Endodermal cell (in vitro differentiated cells): ENCODE measurements at regions not wholly inside any gene's neighbourhood (a gene's known extent, or its start where the extent isn't known, plus 50 kb on each side); places are given as distances from the start of the nearest gene placed in this dataset.

Experiments
- DNase-seq: peaks from one replicate; pipeline ENCODE4 v3.0.0-alpha.2; 2017
- H3K27ac ChIP-seq: 2 replicates; pipeline ENCODE4 v1.5.1; 2013; ENCODE audit warnings: mild to moderate bottlenecking, low read depth, low read length, moderate library complexity
- H3K27me3 ChIP-seq: 2 replicates; pipeline ENCODE4 v1.6.1; 2013; ENCODE audit warnings: mild to moderate bottlenecking, low read length, moderate library complexity; ENCODE audit not compliant: insufficient read depth, control insufficient read depth, poor library complexity, severe bottlenecking
- H3K36me3 ChIP-seq: 2 replicates; pipeline ENCODE4 v1.7.0; 2013; ENCODE audit warnings: mild to moderate bottlenecking, low read length, moderate library complexity; ENCODE audit not compliant: control insufficient read depth, insufficient read depth
- H3K4me1 ChIP-seq: one replicate; pipeline ENCODE4 v1.7.0; 2013; ENCODE audit warnings: low read length; ENCODE audit not compliant: control insufficient read depth, insufficient read depth
- H3K4me3 ChIP-seq: 2 replicates; pipeline ENCODE4 v1.5.1; 2013; ENCODE audit warnings: mild to moderate bottlenecking, low read length, moderate library complexity
- H3K9ac ChIP-seq: 2 replicates; pipeline ENCODE4 v1.6.1; 2013; ENCODE audit warnings: mild to moderate bottlenecking, low read length, moderate library complexity; ENCODE audit not compliant: poor library complexity, severe bottlenecking; ENCODE audit errors: extremely low read depth
- H3K9me3 ChIP-seq: 2 replicates; pipeline ENCODE4 v1.6.1; 2013; ENCODE audit warnings: mild to moderate bottlenecking, low read length, moderate library complexity; ENCODE audit not compliant: control insufficient read depth
- H3K27ac Mint-ChIP-seq: 2 replicates; pipeline ENCODE4 v1.8.0; 2020; ENCODE audit warnings: mixed read lengths
- H3K27me3 Mint-ChIP-seq: 2 replicates; pipeline ENCODE4 v1.8.0; 2021; ENCODE audit warnings: mild to moderate bottlenecking, mixed read lengths; ENCODE audit not compliant: insufficient read depth
- H3K36me3 Mint-ChIP-seq: 2 replicates; pipeline ENCODE4 v1.8.0; 2020; ENCODE audit warnings: low read depth, mixed read lengths
- H3K4me1 Mint-ChIP-seq: 2 replicates; pipeline ENCODE4 v1.8.0; 2020; ENCODE audit warnings: mixed read lengths
- H3K4me3 Mint-ChIP-seq: 2 replicates; pipeline ENCODE4 v1.8.0; 2020; ENCODE audit warnings: mild to moderate bottlenecking, moderate library complexity, mixed read lengths
- H3K9me3 Mint-ChIP-seq: 2 replicates; pipeline ENCODE4 v1.8.0; 2020; ENCODE audit warnings: mild to moderate bottlenecking, mixed read lengths
- CTCF ChIP-seq: fragments of 200-600 bp; sonication (generic); conservative IDR thresholded peaks from 2 replicates; pipeline ENCODE4 v1.5.0; 2021; ENCODE audit warnings: antibody characterized with exemption, mild to moderate bottlenecking
- WGBS, 2 experiments: methylation state at CpG; one replicate each; pipeline versions ENCODE4 v1.1.5 to v1.1.7; 2013; ENCODE audit warnings: missing lambda C conversion rate in 2 of 2, mixed read lengths in 1 of 2; ENCODE audit not compliant: insufficient coverage in 1 of 2, insufficient read length in 1 of 2; 5-methylcytosine and 5-hydroxymethylcytosine counted together

GRCh38 chr2:224111576-224111975 is 72.5 kb upstream of the SERPINE2 start:
- Mint-ChIP-seq H3K9me3 (peaks cover 23% of the 10 kb centered on the region), H3K27me3 (peaks cover 2% of the 10 kb centered on the region), H3K27ac (no peak overlapping the region), H3K4me1 (peaks cover 12% of the 10 kb centered on the region), H3K36me3 (no peaks in the 10 kb centered on the region), H3K4me3 (no peak overlapping the region)
- WGBS, 2 experiments, result 87 to 100% methylated on average over 1 to 2 of the region's 2 CpGs
- Histone ChIP-seq H3K9ac (no peak overlapping the region), H3K36me3 (no peaks in the 10 kb centered on the region), H3K27me3 (no peaks in the 10 kb centered on the region), H3K27ac (no peak overlapping the region), H3K9me3 (peaks cover 10% of the 10 kb centered on the region), H3K4me1 (no peaks in the 10 kb centered on the region), H3K4me3 (no peak overlapping the region)
- TF ChIP-seq CTCF, result no peak
- DNase-seq, result no peak

- no peak for DNase-seq
- no peaks in the 10 kb centered on the region for H3K36me3 Mint-ChIP-seq
Measured at GRCh38 chr2:224110811-224111210, 71.7 kb upstream of the SERPINE2 start.

GRCh38 chr2:224109751-224110150 is 70.7 kb upstream of the SERPINE2 start:
- Mint-ChIP-seq H3K36me3 (no peaks in the 10 kb centered on the region), H3K4me1 (peaks cover 12% of the 10 kb centered on the region), H3K4me3 (no peak overlapping the region), H3K27me3 (peaks cover 4% of the 10 kb centered on the region), H3K27ac (no peak overlapping the region), H3K9me3 (peaks cover 5% of the 10 kb centered on the region)
- no peaks in the 10 kb centered on the region for H3K27me3 ChIP-seq
- H3K9me3 ChIP-seq, result no peaks in the 10 kb centered on the region
- H3K4me3 ChIP-seq, result no peak overlapping the region
- no peak for DNase-seq
- no peak overlapping the region for H3K9ac ChIP-seq
- H3K36me3 ChIP-seq, result no peaks in the 10 kb centered on the region
- 94% methylated on average over 3 to 6 of the region's 6 CpGs for WGBS, 2 experiments
- no peak overlapping the region for H3K27ac ChIP-seq
- no peaks in the 10 kb centered on the region for H3K4me1 ChIP-seq
- no peak for TF ChIP-seq CTCF

More at GRCh38 chr2:224110811-224111210, 71.7 kb upstream of the SERPINE2 start:
- no peaks in the 10 kb centered on the region for H3K4me1 ChIP-seq
- no peak overlapping the region for H3K27ac Mint-ChIP-seq
- 92 to 93% methylated on average over 6 of the region's 6 CpGs for WGBS, 2 experiments
- TF ChIP-seq CTCF, result peak; percentile 24
- no peak overlapping the region for H3K4me3 ChIP-seq
- H3K27ac ChIP-seq, result no peak overlapping the region
- H3K9me3 Mint-ChIP-seq, result peaks cover 16% of the 10 kb centered on the region
- no peaks in the 10 kb centered on the region for H3K36me3 ChIP-seq
- H3K9ac ChIP-seq, result no peak overlapping the region
- H3K4me3 Mint-ChIP-seq, result no peak overlapping the region
- peaks cover 3% of the 10 kb centered on the region for H3K27me3 Mint-ChIP-seq
- H3K4me1 Mint-ChIP-seq, result peaks cover 12% of the 10 kb centered on the region
- peaks cover 10% of the 10 kb centered on the region for H3K9me3 ChIP-seq
- no peaks in the 10 kb centered on the region for H3K27me3 ChIP-seq
